HCT116 (cell line): ENCODE measurements at regions not wholly inside any gene's neighbourhood (a gene's known extent, or its start where the extent isn't known, plus 50 kb on each side); places are given as distances from the start of the nearest gene placed in this dataset.

Source experiments
- ATAC-seq: fragments of 200-7000 bp; cut with Tn5 transposase; 2 replicates; pipeline ENCODE4 v1.9.1; 2020; ENCODE audit warnings: mild to moderate bottlenecking, moderate library complexity
- BruUV-seq: library from RNA; stranded (reverse); fragments of 400-500 nt; replicated peaks from 2 replicates; lab custom pipeline; 2021; lab: Mats Ljungman, UMichigan
- CTCF ChIA-PET: fragments of 300-600 bp; sonication (Branson Sonifier 250); formaldehyde crosslinking; loops from one replicate; lab custom pipeline; 2021; ENCODE audit warnings: antibody characterized with exemption; lab: Charles Lee
- POLR2A ChIA-PET: fragments of 300-600, 350-600 bp; sonication (Branson Sonifier 250); formaldehyde crosslinking; loops from one replicate; lab custom pipeline; 2021; ENCODE audit warnings: antibody characterized with exemption; lab: Charles Lee
- RAD21 ChIA-PET, 2 experiments: fragments of 300-600 bp; sonication (Branson Sonifier 250); formaldehyde crosslinking; loops; one replicate each; lab custom pipeline; 2023; ENCODE audit warnings: low total read pairs in 2 of 2; ENCODE audit not compliant: uncharacterized antibody in 2 of 2, unreplicated experiment in 2 of 2, low non-redundant PET in 1 of 2; lab: Charles Lee
- DNase-seq: peaks from one replicate; pipeline ENCODE4 v3.0.0-alpha.2; 2010; ENCODE audit warnings: low read depth, low spot score
- H2AFZ ChIP-seq: fragments of 200-600 bp; shearing (Covaris generic), sonication (generic); 2 replicates; pipeline ENCODE4 v1.6.1; 2017; ENCODE audit warnings: low read depth, mixed run types, mixed read lengths, antibody characterized with exemption, low read length; ENCODE audit not compliant: poor library complexity, severe bottlenecking
- H3K27ac ChIP-seq: 2 replicates; pipeline ENCODE4 v1.5.1; 2012; ENCODE audit warnings: low read depth, low read length
- H3K27me3 ChIP-seq: fragments of 200-600 bp; sonication (generic); 2 replicates; pipeline ENCODE4 v1.6.1; 2016; ENCODE audit warnings: mixed run types, low read length, mixed read lengths; ENCODE audit not compliant: insufficient read depth
- H3K36me3 ChIP-seq, 2 experiments: fragments of 200-500 bp in 1 of 2; fragments of 200-600 bp in 1 of 2; sonication (Bioruptor generic) in 1 of 2; sonication (generic) in 1 of 2; 2 replicates each; pipeline versions ENCODE4 v1.5.1 to v1.6.1; 2014 to 2016; ENCODE audit warnings: low read length in 2 of 2, inconsistent platforms in 1 of 2, mixed read lengths in 1 of 2, mixed run types in 1 of 2; ENCODE audit not compliant: insufficient read depth in 2 of 2, control insufficient read depth in 1 of 2
- H3K4me1 ChIP-seq, 2 experiments: fragments of 200-600 bp in 1 of 2; sonication (generic) in 1 of 2; 2 replicates each; pipeline versions ENCODE4 v1.5.1 to v1.6.1; 2012 to 2017; ENCODE audit warnings: low read length in 2 of 2, inconsistent platforms in 1 of 2, mild to moderate bottlenecking in 1 of 2, mixed read lengths in 1 of 2, mixed run types in 1 of 2, moderate library complexity in 1 of 2; ENCODE audit not compliant: insufficient read depth in 2 of 2, control insufficient read depth in 1 of 2
- H3K4me2 ChIP-seq: fragments of 200-600 bp; sonication (generic); 2 replicates; pipeline ENCODE4 v1.6.1; 2017; ENCODE audit warnings: mixed run types, low read length, mixed read lengths
- H3K4me3 ChIP-seq, 2 experiments: fragments of 200-600 bp in 1 of 2; sonication (generic) in 1 of 2; replicated peaks in 1 of 2; 2 replicates each; pipeline ENCODE4 v1.5.1; 2011 to 2016; ENCODE audit warnings: low read length in 2 of 2, control low read depth in 1 of 2, low read depth in 1 of 2, mild to moderate bottlenecking in 1 of 2, mixed read lengths in 1 of 2, mixed run types in 1 of 2
- H3K79me2 ChIP-seq: fragments of 200-600 bp; sonication (generic); 2 replicates; pipeline ENCODE4 v1.6.1; 2017; ENCODE audit warnings: mild to moderate bottlenecking, mixed run types, low read length, moderate library complexity, mixed read lengths; ENCODE audit not compliant: insufficient read depth
- H3K9ac ChIP-seq: fragments of 200-600 bp; sonication (generic); 2 replicates; pipeline ENCODE4 v1.6.1; 2016; ENCODE audit warnings: low read length, mixed read lengths
- H3K9me2 ChIP-seq: fragments of 200-600 bp; sonication (generic), shearing (Covaris generic); 2 replicates; pipeline ENCODE4 v1.6.1; 2017; ENCODE audit warnings: mixed run types, mild to moderate bottlenecking, moderate library complexity; ENCODE audit not compliant: insufficient read depth
- H3K9me3 ChIP-seq, 2 experiments: fragments of 200-500 bp in 1 of 2; fragments of 200-600 bp in 1 of 2; sonication (Bioruptor generic) in 1 of 2; sonication (generic) in 1 of 2; 2 replicates each; pipeline ENCODE4 v1.6.1; 2014 to 2017; ENCODE audit warnings: low read length in 2 of 2, mixed read lengths in 2 of 2, inconsistent platforms in 1 of 2, low read depth in 1 of 2, mild to moderate bottlenecking in 1 of 2, mixed run types in 1 of 2, moderate library complexity in 1 of 2; ENCODE audit not compliant: control insufficient read depth in 1 of 2, insufficient read depth in 1 of 2
- H4K20me1 ChIP-seq: fragments of 200-600 bp; sonication (generic), shearing (Covaris generic); 2 replicates; pipeline ENCODE4 v1.6.1; 2017; ENCODE audit warnings: mixed run types, mild to moderate bottlenecking, moderate library complexity; ENCODE audit not compliant: insufficient read depth
- CEBPB ChIP-seq: IDR thresholded peaks from 2 replicates; pipeline ENCODE4 v1.6.1; 2012; ENCODE audit warnings: low read depth
- EGR1 ChIP-seq: IDR thresholded peaks from 2 replicates; pipeline ENCODE4 v1.6.1; 2012; ENCODE audit warnings: low read depth
- MAX ChIP-seq: IDR thresholded peaks from 2 replicates; pipeline ENCODE4 v1.6.1; 2012
- POLR2AphosphoS5 ChIP-seq: IDR thresholded peaks from 2 replicates; pipeline ENCODE4 v1.6.1; 2011; ENCODE audit warnings: mild to moderate bottlenecking, low read depth, low read length, moderate library complexity
- RAD21 ChIP-seq: IDR thresholded peaks from 2 replicates; pipeline ENCODE4 v1.6.1; 2012; ENCODE audit warnings: low read depth, mild to moderate bottlenecking
- SIN3A ChIP-seq: IDR thresholded peaks from 2 replicates; pipeline ENCODE4 v1.6.1; 2012; ENCODE audit warnings: low read depth
- SP1 ChIP-seq: IDR thresholded peaks from 2 replicates; pipeline ENCODE4 v1.6.1; 2012; ENCODE audit warnings: low read depth
- SRF ChIP-seq: IDR thresholded peaks from 2 replicates; pipeline ENCODE4 v1.6.1; 2012; ENCODE audit warnings: low read depth
- TCF7L2 ChIP-seq: IDR thresholded peaks from 2 replicates; pipeline ENCODE4 v1.7.0; 2011; ENCODE audit warnings: borderline replicate concordance, inconsistent platforms; ENCODE audit not compliant: insufficient read depth, insufficient read length; ENCODE audit errors: extremely low read depth
- YY1 ChIP-seq: IDR thresholded peaks from 2 replicates; pipeline ENCODE4 v1.6.1; 2011; ENCODE audit warnings: low read length, low read depth, moderate library complexity, mild to moderate bottlenecking; ENCODE audit not compliant: insufficient replicate concordance; ENCODE audit errors: extremely low read depth
- intact Hi-C: fragments of 100-400 bp; cut with micrococcal nuclease; formaldehyde crosslinking; loops from 2 replicates; pipeline ENCODE4 v1.10.0; 2022

- intact Hi-C loops = no loop called here
- Histone ChIP-seq H3K4me1 (no peaks in the 10 kb centered on the region), H3K9me2 (no peaks in the 10 kb centered on the region), H3K27me3 (no peaks in the 10 kb centered on the region), H2AFZ (no peak overlapping the region), H3K79me2 (no peaks in the 10 kb centered on the region), H3K36me3 (no peaks in the 10 kb centered on the region), H4K20me1 (no peaks in the 10 kb centered on the region), H3K9ac (no peak overlapping the region), H3K9me3 (no peaks in the 10 kb centered on the region), H3K27ac (no peak overlapping the region), H3K4me2 (no peak overlapping the region), H3K4me3 (no peak overlapping the region)
- no peak for DNase-seq
- TF ChIP-seq SRF = no peak
- no peak for TF ChIP-seq RAD21
- TF ChIP-seq POLR2AphosphoS5 = no peak
- no peak for TF ChIP-seq EGR1
- no peak for TF ChIP-seq SIN3A
- TF ChIP-seq YY1 = no peak
- no peak for ATAC-seq
- no TSS peak for BruUV-seq
- ChIA-PET RAD21 (no interaction called here), CTCF (no interaction called here), POLR2A (no interaction called here)
These were observed 129.1 kb upstream of the ITGB1 start for GRCh38 chr10:33087152-33087551.

- Histone ChIP-seq H3K9me3 (no peaks in the 10 kb centered on the region), H3K27me3 (no peaks in the 10 kb centered on the region), H3K9ac (no peak overlapping the region), H3K4me1 (no peaks in the 10 kb centered on the region), H2AFZ (no peak overlapping the region), H3K4me3 (no peak overlapping the region), H3K36me3 (no peaks in the 10 kb centered on the region), H3K27ac (no peak overlapping the region), H3K4me2 (no peak overlapping the region), H3K9me2 (no peaks in the 10 kb centered on the region), H4K20me1 (no peaks in the 10 kb centered on the region), H3K79me2 (no peaks in the 10 kb centered on the region)
- ATAC-seq (no peak), DNase-seq (no peak)
- CTCF ChIA-PET = no interaction called here
- no peak for TF ChIP-seq TCF7L2
- no peak for TF ChIP-seq CEBPB
- no peak for TF ChIP-seq MAX
- no peak for TF ChIP-seq SP1
- TF ChIP-seq EGR1 = no peak
- POLR2A ChIA-PET = no interaction called here
- no TSS peak for BruUV-seq
- intact Hi-C loops = no loop called here
- RAD21 ChIA-PET = no interaction called here
These were observed 128.1 kb upstream of the ITGB1 start for GRCh38 chr10:33086100-33086499.
